ENCODE measurements at regions not wholly inside any gene's neighbourhood (a gene's known extent, or its start where the extent isn't known, plus 50 kb on each side); places are given as distances from the start of the nearest gene placed in this dataset.
"Not testable (repeated sequence)": the region's sequence is repeated elsewhere in the genome, so short reads cannot be mapped to it uniquely, and the experiment has no call there.

GRCh38 chr4:183814461-183814860 is 90.6 kb upstream of the STOX2 start:
- ChIA-PET CTCF (interaction anchor here (0.9 kb wide), 1 partner anchor 26 kb away, joined by 4 read pairs; no protein-coding TSS in a partner anchor), POLR2A (no interaction called here)
- TF ChIP-seq, protein P1, sequence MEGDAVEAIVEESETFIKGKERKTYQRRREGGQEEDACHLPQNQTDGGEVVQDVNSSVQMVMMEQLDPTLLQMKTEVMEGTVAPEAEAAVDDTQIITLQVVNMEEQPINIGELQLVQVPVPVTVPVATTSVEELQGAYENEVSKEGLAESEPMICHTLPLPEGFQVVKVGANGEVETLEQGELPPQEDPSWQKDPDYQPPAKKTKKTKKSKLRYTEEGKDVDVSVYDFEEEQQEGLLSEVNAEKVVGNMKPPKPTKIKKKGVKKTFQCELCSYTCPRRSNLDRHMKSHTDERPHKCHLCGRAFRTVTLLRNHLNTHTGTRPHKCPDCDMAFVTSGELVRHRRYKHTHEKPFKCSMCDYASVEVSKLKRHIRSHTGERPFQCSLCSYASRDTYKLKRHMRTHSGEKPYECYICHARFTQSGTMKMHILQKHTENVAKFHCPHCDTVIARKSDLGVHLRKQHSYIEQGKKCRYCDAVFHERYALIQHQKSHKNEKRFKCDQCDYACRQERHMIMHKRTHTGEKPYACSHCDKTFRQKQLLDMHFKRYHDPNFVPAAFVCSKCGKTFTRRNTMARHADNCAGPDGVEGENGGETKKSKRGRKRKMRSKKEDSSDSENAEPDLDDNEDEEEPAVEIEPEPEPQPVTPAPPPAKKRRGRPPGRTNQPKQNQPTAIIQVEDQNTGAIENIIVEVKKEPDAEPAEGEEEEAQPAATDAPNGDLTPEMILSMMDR (IDR thresholded peaks at IDR 0.05; ENCODE audit: unreplicated experiment) = no peak
- Mint-ChIP-seq H3K27me3 (ENCODE audit: insufficient read depth, unreplicated experiment) (no peaks in the 10 kb centered on the region), H3K4me1 (ENCODE audit: insufficient read depth, unreplicated experiment) (no peaks in the 10 kb centered on the region), H3K27ac (ENCODE audit: low read depth, unreplicated experiment) (no peak overlapping the region), H3K9me3 (ENCODE audit: unreplicated experiment) (no peaks in the 10 kb centered on the region), H3K4me3 (ENCODE audit: unreplicated experiment) (no peak overlapping the region), H3K36me3 (ENCODE audit: insufficient read depth, unreplicated experiment) (no peaks in the 10 kb centered on the region)
- BruUV-seq (replicated peaks) = no TSS peak
- intact Hi-C loops (cut with micrococcal nuclease) = no loop called here
- DNase-seq (ENCODE audit: unreplicated experiment) = peak; percentile 42

DNA sequence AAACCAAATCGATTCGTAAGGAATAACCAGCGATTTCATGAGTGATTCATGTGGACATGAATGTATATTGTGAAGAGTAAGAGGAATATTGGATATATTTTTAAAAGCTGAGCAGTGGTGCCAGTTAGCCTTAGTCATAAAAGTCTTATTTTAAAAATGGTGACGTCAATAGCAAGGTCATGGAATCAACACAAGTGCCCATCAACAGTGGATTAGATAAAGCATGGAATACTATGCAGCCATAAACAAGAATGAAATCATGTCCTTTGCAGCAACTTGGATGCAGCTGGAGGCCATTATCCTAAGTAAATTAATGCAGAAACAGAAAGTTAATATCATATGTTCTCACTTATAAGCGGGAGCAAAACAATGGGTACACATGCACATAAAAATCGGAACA is 89.0 kb upstream of the STOX2 start:
- no peak overlapping the region for H3K27ac Mint-ChIP-seq (ENCODE audit: low read depth, unreplicated experiment)
- no peak for DNase-seq (ENCODE audit: unreplicated experiment)
- H3K4me1 Mint-ChIP-seq (ENCODE audit: insufficient read depth, unreplicated experiment) = no peaks in the 10 kb centered on the region
- no peaks in the 10 kb centered on the region for H3K9me3 Mint-ChIP-seq (ENCODE audit: unreplicated experiment)
- no peaks in the 10 kb centered on the region for H3K36me3 Mint-ChIP-seq (ENCODE audit: insufficient read depth, unreplicated experiment)
- no TSS peak for BruUV-seq (replicated peaks)
- ChIA-PET CTCF (no interaction called here), POLR2A (interaction anchor here (0.8 to 1.2 kb wide), 2 partner anchors 11 to 17 kb away, joined by 3 read pairs; no protein-coding TSS in a partner anchor)
- no peak overlapping the region for H3K4me3 Mint-ChIP-seq (ENCODE audit: unreplicated experiment)
- TF ChIP-seq, protein P1 (IDR thresholded peaks at IDR 0.05; ENCODE audit: unreplicated experiment) = no peak
- intact Hi-C loops (cut with micrococcal nuclease) = no loop called here
- H3K27me3 Mint-ChIP-seq (ENCODE audit: insufficient read depth, unreplicated experiment) = no peaks in the 10 kb centered on the region

DNA sequence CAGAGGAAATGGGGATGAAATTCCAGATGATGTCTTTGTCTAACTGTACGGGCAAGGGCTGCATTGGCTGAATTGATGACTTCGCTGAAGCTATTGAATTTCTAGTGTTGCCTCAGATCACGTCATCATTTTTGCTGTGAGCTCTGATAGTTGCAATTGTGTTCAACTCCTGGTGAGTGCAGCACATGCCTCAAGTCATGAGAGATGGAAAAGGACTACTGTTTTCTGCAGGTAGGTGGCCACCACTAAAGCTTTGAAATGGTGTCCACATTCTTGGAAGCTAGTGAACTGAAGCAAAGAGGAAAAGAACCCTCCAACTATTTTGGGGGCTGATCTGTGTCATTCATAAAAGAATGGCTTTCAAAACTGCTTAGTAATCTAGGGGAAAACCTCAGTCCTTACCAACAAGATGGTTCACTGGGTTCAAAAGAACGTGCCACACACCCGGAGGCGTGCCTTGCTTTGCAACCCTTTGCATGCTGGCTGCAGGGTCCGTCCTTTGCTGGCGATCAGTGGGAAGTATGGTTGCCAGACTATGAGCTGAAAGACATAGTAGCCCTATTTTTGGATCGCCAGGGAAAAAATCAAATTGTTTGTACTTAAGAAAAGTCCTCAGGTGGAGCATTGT is 88.1 kb upstream of the STOX2 start:
- Mint-ChIP-seq H3K4me1 (ENCODE audit: insufficient read depth, unreplicated experiment) (no peaks in the 10 kb centered on the region), H3K27ac (ENCODE audit: low read depth, unreplicated experiment) (no peak overlapping the region), H3K4me3 (ENCODE audit: unreplicated experiment) (no peak overlapping the region), H3K36me3 (ENCODE audit: insufficient read depth, unreplicated experiment) (no peaks in the 10 kb centered on the region), H3K9me3 (ENCODE audit: unreplicated experiment) (no peaks in the 10 kb centered on the region), H3K27me3 (ENCODE audit: insufficient read depth, unreplicated experiment) (no peaks in the 10 kb centered on the region)
- ChIA-PET POLR2A (interaction anchor here (0.8 to 1.2 kb wide), 2 partner anchors 11 to 18 kb away, joined by 3 read pairs; no protein-coding TSS in a partner anchor), CTCF (no interaction called here)
- TF ChIP-seq, protein P1 (IDR thresholded peaks at IDR 0.05; ENCODE audit: unreplicated experiment) = no peak
- no peak for DNase-seq (ENCODE audit: unreplicated experiment)
- intact Hi-C loops (cut with micrococcal nuclease) = no loop called here
- BruUV-seq (replicated peaks) = no TSS peak

DNA sequence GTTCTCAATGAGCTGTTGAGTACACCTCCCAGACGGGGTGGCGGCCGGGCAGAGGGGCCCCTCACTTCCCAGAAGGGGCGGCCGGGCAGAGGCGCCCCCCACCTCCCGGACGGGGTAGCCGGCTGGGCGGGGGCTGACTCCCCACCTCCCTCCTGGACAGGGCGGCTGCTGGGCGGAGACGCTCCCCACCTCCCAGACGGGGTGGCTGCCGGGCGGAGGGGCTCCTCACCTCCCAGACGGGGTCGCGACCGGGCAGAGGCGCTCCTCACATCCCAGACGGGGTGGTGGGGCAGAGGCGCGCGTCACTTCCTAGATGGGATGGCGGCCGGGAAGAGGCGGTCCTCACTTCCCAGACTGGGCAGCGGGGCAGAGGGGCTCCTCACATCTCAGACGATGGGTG is 86.5 kb upstream of the STOX2 start:
- H3K27ac Mint-ChIP-seq (ENCODE audit: low read depth, unreplicated experiment); H3K4me1 Mint-ChIP-seq (ENCODE audit: insufficient read depth, unreplicated experiment); H3K36me3 Mint-ChIP-seq (ENCODE audit: insufficient read depth, unreplicated experiment); CTCF ChIA-PET; DNase-seq (ENCODE audit: unreplicated experiment); H3K27me3 Mint-ChIP-seq (ENCODE audit: insufficient read depth, unreplicated experiment); H3K9me3 Mint-ChIP-seq (ENCODE audit: unreplicated experiment); POLR2A ChIA-PET; intact Hi-C loops (cut with micrococcal nuclease); BruUV-seq (replicated peaks); H3K4me3 Mint-ChIP-seq (ENCODE audit: unreplicated experiment): not testable (repeated sequence)
